ENCODE measurements at regions not wholly inside any gene's neighbourhood (a gene's known extent, or its start where the extent isn't known, plus 50 kb on each side); places are given as distances from the start of the nearest gene placed in this dataset.

- no peak overlapping the region for H2AFZ ChIP-seq
- H3K4me1 ChIP-seq, result peaks cover 4% of the 10 kb centered on the region
- no peak overlapping the region for H3K4me2 ChIP-seq (ENCODE audit: low read length)
- no peak overlapping the region for H3K27ac ChIP-seq
- no peak overlapping the region for H3K4me3 ChIP-seq (ENCODE audit: low read depth, low read length)
- no peak overlapping the region for H3K9ac ChIP-seq
- H3K79me2 ChIP-seq, result no peaks in the 10 kb centered on the region
- no peaks in the 10 kb centered on the region for H3K27me3 ChIP-seq (ENCODE audit: control insufficient read depth, insufficient read depth, low read length)
- no peak for TF ChIP-seq CTCF (IDR thresholded peaks at IDR 0.05)
- H3K9me3 ChIP-seq (ENCODE audit: control insufficient read depth, low read length), result no peaks in the 10 kb centered on the region
- H3K36me3 ChIP-seq (ENCODE audit: control insufficient read depth, insufficient read depth, low read length), result no peaks in the 10 kb centered on the region
Observed at GRCh38 chr9:105144076-105144475, 100.4 kb upstream of the SLC44A1 start.

DNA sequence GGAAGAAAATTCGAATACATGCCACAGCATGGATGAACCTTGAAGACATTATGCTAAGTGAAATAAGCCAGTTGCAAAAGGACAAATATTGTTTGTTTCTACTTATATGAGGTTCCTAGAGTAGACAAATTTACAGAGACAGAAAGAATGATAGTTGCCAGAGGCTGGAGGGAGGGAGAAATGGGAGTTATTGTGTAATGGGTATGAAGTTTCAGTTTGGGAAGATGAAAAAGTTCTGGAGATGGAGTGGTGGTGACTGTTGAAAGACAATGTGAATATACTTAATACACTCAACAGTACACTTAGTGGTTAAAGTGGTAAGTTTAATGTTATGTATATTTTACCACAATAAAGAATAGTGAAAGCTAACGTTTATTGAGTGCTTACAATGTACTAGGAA lies 99.6 kb upstream of the SLC44A1 start:
- Histone ChIP-seq H3K27ac (no peak overlapping the region), H3K36me3 (ENCODE audit: control insufficient read depth, insufficient read depth, low read length) (no peaks in the 10 kb centered on the region), H3K4me2 (ENCODE audit: low read length) (no peak overlapping the region), H3K9me3 (ENCODE audit: control insufficient read depth, low read length) (no peaks in the 10 kb centered on the region), H2AFZ (no peak overlapping the region), H3K79me2 (no peaks in the 10 kb centered on the region), H3K9ac (no peak overlapping the region), H3K4me1 (peaks cover 4% of the 10 kb centered on the region), H3K27me3 (ENCODE audit: control insufficient read depth, insufficient read depth, low read length) (no peaks in the 10 kb centered on the region), H3K4me3 (ENCODE audit: low read depth, low read length) (no peak overlapping the region)
- TF ChIP-seq CTCF (IDR thresholded peaks at IDR 0.05), result no peak

DNA sequence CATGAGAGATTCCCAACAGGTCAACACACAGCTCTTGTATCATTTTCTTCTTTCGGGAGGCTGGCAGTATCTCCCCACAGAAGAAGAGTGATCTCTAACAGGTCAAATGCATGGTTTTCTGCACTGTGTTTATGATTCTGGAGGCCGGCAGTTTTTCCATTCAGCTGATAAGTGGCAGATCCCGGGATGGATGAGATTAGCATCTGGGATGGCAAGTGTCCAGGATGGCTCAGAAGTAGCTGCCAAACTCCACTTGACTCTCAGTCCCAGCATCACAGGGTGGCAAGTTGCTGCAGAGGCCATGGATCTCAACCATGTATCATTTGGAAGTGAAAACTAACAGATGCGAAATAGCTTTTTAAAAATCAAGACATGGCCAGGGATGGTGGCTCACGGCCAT lies 97.8 kb upstream of the SLC44A1 start:
- TF ChIP-seq CTCF (IDR thresholded peaks at IDR 0.05), result no peak
- Histone ChIP-seq H3K27ac (no peak overlapping the region), H3K9me3 (ENCODE audit: control insufficient read depth, low read length) (no peaks in the 10 kb centered on the region), H3K4me2 (ENCODE audit: low read length) (no peak overlapping the region), H3K36me3 (ENCODE audit: control insufficient read depth, insufficient read depth, low read length) (no peaks in the 10 kb centered on the region), H3K4me3 (ENCODE audit: low read depth, low read length) (no peak overlapping the region), H3K9ac (no peak overlapping the region), H3K4me1 (peaks cover 4% of the 10 kb centered on the region), H3K79me2 (no peaks in the 10 kb centered on the region), H2AFZ (no peak overlapping the region), H3K27me3 (ENCODE audit: control insufficient read depth, insufficient read depth, low read length) (no peaks in the 10 kb centered on the region)

DNA sequence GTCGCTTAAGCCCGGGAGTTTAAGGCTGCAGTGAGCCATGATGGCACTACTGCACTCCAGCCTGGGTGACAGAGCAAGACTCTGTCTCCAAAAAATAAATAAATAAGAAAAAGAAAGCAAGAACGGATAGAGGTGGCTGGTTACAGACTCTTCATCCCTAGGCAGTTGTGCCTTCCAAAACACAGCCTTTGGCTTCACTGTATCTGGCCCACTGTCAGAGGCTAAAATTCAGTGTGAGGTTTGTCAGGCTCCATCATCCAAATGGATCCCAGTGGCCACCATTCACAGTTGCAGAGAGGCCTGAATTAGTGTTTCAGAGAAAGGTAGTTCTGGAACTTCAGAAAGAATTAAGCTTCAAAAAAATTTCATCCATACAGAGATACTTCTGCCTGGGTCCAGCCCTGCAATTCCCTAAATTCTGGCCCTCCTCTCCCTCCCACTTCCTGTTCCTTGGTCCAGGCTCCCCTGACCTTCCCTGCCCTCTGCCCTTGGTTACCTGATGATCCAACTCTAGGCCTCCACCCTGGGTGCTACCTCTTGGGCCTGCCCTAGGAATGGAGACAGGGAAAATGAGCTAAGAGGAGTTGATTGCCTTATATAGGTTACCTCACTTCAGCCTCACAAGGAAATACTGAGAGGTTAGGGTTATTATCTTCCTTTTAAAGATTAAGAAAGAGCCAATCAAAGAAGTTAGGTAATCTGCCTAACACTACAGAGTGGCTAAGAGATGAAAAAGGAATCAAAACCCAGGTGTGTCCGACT lies 97.2 kb upstream of the SLC44A1 start:
- H3K4me2 ChIP-seq (ENCODE audit: low read length), result no peak overlapping the region
- no peaks in the 10 kb centered on the region for H3K36me3 ChIP-seq (ENCODE audit: control insufficient read depth, insufficient read depth, low read length)
- no peaks in the 10 kb centered on the region for H3K27me3 ChIP-seq (ENCODE audit: control insufficient read depth, insufficient read depth, low read length)
- TF ChIP-seq CTCF (IDR thresholded peaks at IDR 0.05), result no peak
- H3K4me3 ChIP-seq (ENCODE audit: low read depth, low read length), result no peak overlapping the region
- H3K79me2 ChIP-seq, result no peaks in the 10 kb centered on the region
- H2AFZ ChIP-seq, result no peak overlapping the region
- H3K27ac ChIP-seq, result no peak overlapping the region
- peaks cover 4% of the 10 kb centered on the region for H3K4me1 ChIP-seq
- H3K9ac ChIP-seq, result no peak overlapping the region
- H3K9me3 ChIP-seq (ENCODE audit: control insufficient read depth, low read length), result no peaks in the 10 kb centered on the region

Measured in parathyroid adenoma (tissue), 2 donors.